CD8-positive, alpha-beta memory T cell (primary cell): ENCODE measurements at regions not wholly inside any gene's neighbourhood (a gene's known extent, or its start where the extent isn't known, plus 50 kb on each side); places are given as distances from the start of the nearest gene placed in this dataset.

ENCODE experiments used
- CTCF ChIA-PET: fragments of 350-600 bp; sonication (Branson Sonifier 250); formaldehyde crosslinking; loops from one replicate; lab custom pipeline; 2021; ENCODE audit warnings: antibody characterized with exemption; lab: Charles Lee
- POLR2A ChIA-PET: fragments of 350-600 bp; sonication (Branson Sonifier 250); formaldehyde crosslinking; loops from one replicate; lab custom pipeline; 2021; ENCODE audit warnings: antibody characterized with exemption; lab: Charles Lee
- DNase-seq, 5 donors: peaks; one replicate each; pipeline versions ENCODE4 v3.0.0 to v3.0.0-alpha.2; 2020 to 2022; ENCODE audit warnings: mixed read lengths in 1 of 5
- H3K27ac ChIP-seq: one replicate; pipeline ENCODE4 v1.7.0; 2013; ENCODE audit warnings: low read depth, mild to moderate bottlenecking, low read length, moderate library complexity
- H3K27me3 ChIP-seq: 2 replicates; pipeline ENCODE4 v1.7.0; 2013; ENCODE audit warnings: low read length, mild to moderate bottlenecking; ENCODE audit not compliant: insufficient read depth, poor library complexity, severe bottlenecking
- H3K36me3 ChIP-seq: 2 replicates; pipeline ENCODE4 v1.7.0; 2013; ENCODE audit warnings: mild to moderate bottlenecking, low read length, moderate library complexity; ENCODE audit not compliant: insufficient read depth
- H3K4me1 ChIP-seq: 2 replicates; pipeline ENCODE4 v1.7.0; 2013; ENCODE audit warnings: mild to moderate bottlenecking, low read length, moderate library complexity; ENCODE audit not compliant: insufficient read depth
- H3K4me3 ChIP-seq: 2 replicates; pipeline ENCODE4 v1.7.0; 2013; ENCODE audit warnings: mild to moderate bottlenecking, low read length
- H3K9me3 ChIP-seq: 2 replicates; pipeline ENCODE4 v1.7.0; 2013; ENCODE audit warnings: mild to moderate bottlenecking, low read length
- H3K27ac Mint-ChIP-seq, 8 donors: one replicate each; pipeline ENCODE4 v1.8.0; 2020 to 2021; ENCODE audit warnings: mixed read lengths in 8 of 8, mild to moderate bottlenecking in 6 of 8, inconsistent platforms in 3 of 8, moderate library complexity in 3 of 8
- H3K27me3 Mint-ChIP-seq, 2 donors: one replicate each; pipeline ENCODE4 v1.8.0; 2020 to 2021; ENCODE audit warnings: mixed read lengths in 2 of 2, mild to moderate bottlenecking in 1 of 2, moderate library complexity in 1 of 2
- H3K36me3 Mint-ChIP-seq, 3 donors: one replicate each; pipeline ENCODE4 v1.8.0; 2020 to 2021; ENCODE audit warnings: mixed read lengths in 3 of 3, inconsistent platforms in 1 of 3, mild to moderate bottlenecking in 1 of 3
- H3K4me1 Mint-ChIP-seq, 3 donors: one replicate each; pipeline ENCODE4 v1.8.0; 2020 to 2021; ENCODE audit warnings: mixed read lengths in 3 of 3, inconsistent platforms in 1 of 3, mild to moderate bottlenecking in 1 of 3
- H3K4me3 Mint-ChIP-seq, 7 donors: one replicate each; pipeline ENCODE4 v1.8.0; 2020 to 2021; ENCODE audit warnings: mixed read lengths in 7 of 7, mild to moderate bottlenecking in 6 of 7, moderate library complexity in 4 of 7, inconsistent platforms in 2 of 7
- H3K9me3 Mint-ChIP-seq, 5 donors: one replicate each; pipeline ENCODE4 v1.8.0; 2020 to 2022; ENCODE audit warnings: mixed read lengths in 5 of 5, mild to moderate bottlenecking in 3 of 5, moderate library complexity in 2 of 5, inconsistent platforms in 1 of 5

- DNase-seq, result no peak
- no peaks in the 10 kb centered on the region for H3K9me3 ChIP-seq
- no peaks in the 10 kb centered on the region for H3K36me3 ChIP-seq
- no peaks in the 10 kb centered on the region for H3K4me1 ChIP-seq
- ChIA-PET CTCF (no interaction called here), POLR2A (no interaction called here)
- peaks cover 0 to 7% (median 5%) of the 10 kb centered on the region in 3 donors for H3K36me3 Mint-ChIP-seq
- no peak overlapping the region for H3K4me3 Mint-ChIP-seq
- no peak overlapping the region for H3K27ac ChIP-seq
- no peak overlapping the region for H3K4me3 ChIP-seq
- no peak overlapping the region for H3K27ac Mint-ChIP-seq
- H3K27me3 ChIP-seq, result no peaks in the 10 kb centered on the region
- H3K4me1 Mint-ChIP-seq, result no peaks in the 10 kb centered on the region
- peaks cover 0 to 3% of the 10 kb centered on the region in 2 donors for H3K27me3 Mint-ChIP-seq
- peaks cover 0 to 3% (median 0%) of the 10 kb centered on the region in 5 donors for H3K9me3 Mint-ChIP-seq
Observed at GRCh38 chr4:108219998-108220397, 51.3 kb upstream of the LEF1 start.
